ENCODE measurements at regions not wholly inside any gene's neighbourhood (a gene's known extent, or its start where the extent isn't known, plus 50 kb on each side); places are given as distances from the start of the nearest gene placed in this dataset.

DNA sequence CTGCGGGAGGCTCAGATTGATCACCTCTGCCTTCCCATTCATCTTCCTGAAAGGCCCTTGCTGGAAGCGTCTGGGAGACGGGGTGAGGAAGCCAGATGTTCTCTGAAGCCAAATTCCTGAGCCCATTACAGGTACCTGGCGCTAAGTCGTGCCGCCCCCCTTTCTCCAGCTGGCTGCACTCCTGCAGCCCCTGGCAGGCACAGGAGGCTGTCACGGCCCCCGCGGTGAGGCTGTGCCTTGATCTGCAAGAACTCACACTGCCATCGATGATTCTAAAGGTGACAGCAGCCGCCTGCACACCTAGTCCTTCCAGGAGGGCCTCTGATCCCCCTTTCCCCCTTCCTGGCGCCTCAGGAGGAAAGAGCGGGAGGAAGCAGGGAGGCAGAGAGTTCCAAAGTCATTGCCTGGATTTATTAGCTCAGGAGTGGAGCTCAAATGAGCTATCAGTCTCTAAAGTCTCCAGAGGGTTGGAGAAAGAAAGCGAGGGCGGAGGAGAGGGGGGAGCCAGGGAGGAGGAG is 106.9 kb downstream of the RFLNA start:
- Histone ChIP-seq H3K4me1 (ENCODE audit: control insufficient read depth in 5 of 5, insufficient read depth in 5 of 5, low read length in 5 of 5) (peaks cover 9 to 56% (median 45%) of the 10 kb centered on the region in 5 donors), H3K9me3 (ENCODE audit: control insufficient read depth in 5 of 5, low read length in 5 of 5) (no peaks in the 10 kb centered on the region), H3K4me3 (ENCODE audit: low read depth in 1 of 5, low read length in 5 of 5) (no peak overlapping the region), H3K27ac (ENCODE audit: low read depth, low read length) (no peak overlapping the region), H3K9ac (ENCODE audit: low read length in 5 of 5) (no peak overlapping the region), H3K36me3 (ENCODE audit: control insufficient read depth in 5 of 5, insufficient read depth in 5 of 5, low read length in 5 of 5) (peaks cover 0 to 78% (median 45%) of the 10 kb centered on the region in 5 donors), H3K27me3 (ENCODE audit: control insufficient read depth in 5 of 5, insufficient read depth in 4 of 5, low read length in 5 of 5) (no peaks in the 10 kb centered on the region)

DNA sequence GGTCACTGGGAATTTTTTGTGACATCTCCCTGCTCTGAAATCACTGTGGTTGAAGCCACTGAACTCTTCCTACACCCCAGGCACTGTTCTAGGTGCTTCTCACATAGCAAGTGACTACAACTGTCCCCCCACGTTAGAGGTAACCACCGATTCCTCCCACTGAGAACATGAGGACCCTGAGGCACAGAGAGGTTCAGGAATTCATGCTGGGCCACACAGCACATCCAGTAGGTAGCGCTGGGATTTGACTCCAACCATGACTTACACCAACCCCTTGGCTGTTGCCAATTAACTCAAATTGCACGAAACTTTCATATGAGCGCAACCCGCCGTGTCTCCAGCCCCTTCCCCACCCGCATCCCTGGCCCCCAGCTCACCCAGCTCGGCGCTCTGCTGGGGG is 105.2 kb downstream of the RFLNA start:
- Histone ChIP-seq H3K9ac (ENCODE audit: low read length in 5 of 5) (no peak overlapping the region), H3K9me3 (ENCODE audit: control insufficient read depth in 5 of 5, low read length in 5 of 5) (no peaks in the 10 kb centered on the region), H3K27ac (ENCODE audit: low read depth, low read length) (no peak overlapping the region), H3K27me3 (ENCODE audit: control insufficient read depth in 5 of 5, insufficient read depth in 4 of 5, low read length in 5 of 5) (no peaks in the 10 kb centered on the region), H3K4me3 (ENCODE audit: low read depth in 1 of 5, low read length in 5 of 5) (no peak overlapping the region), H3K36me3 (ENCODE audit: control insufficient read depth in 5 of 5, insufficient read depth in 5 of 5, low read length in 5 of 5) (peaks cover 0 to 78% (median 52%) of the 10 kb centered on the region in 5 donors), H3K4me1 (ENCODE audit: control insufficient read depth in 5 of 5, insufficient read depth in 5 of 5, low read length in 5 of 5) (peaks cover 8 to 64% (median 50%) of the 10 kb centered on the region in 5 donors)

DNA sequence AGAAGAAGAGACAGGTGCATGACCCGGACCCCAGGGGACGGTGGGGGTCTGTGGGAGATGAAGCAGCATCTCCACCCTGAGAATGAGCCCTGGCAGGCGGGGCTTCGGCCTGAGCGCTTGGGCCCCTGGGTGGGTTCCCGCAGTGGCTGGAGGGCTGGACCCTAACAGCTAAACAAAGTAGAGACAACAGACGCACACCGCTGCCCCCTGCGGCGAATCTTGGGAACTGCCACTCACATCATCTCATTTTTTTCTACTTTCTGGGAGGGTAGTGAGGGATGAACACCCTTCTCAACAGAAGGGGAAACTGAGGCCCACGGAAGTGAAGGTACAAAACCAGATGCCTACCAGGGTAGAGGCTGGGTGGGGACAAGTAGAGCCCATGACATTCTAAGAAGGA is 104.7 kb downstream of the RFLNA start:
- H3K36me3 ChIP-seq (ENCODE audit: control insufficient read depth in 5 of 5, insufficient read depth in 5 of 5, low read length in 5 of 5) = peaks cover 0 to 79% (median 52%) of the 10 kb centered on the region in 5 donors
- no peak overlapping the region for H3K9ac ChIP-seq (ENCODE audit: low read length in 5 of 5)
- H3K4me1 ChIP-seq (ENCODE audit: control insufficient read depth in 5 of 5, insufficient read depth in 5 of 5, low read length in 5 of 5) = peaks cover 11 to 63% (median 51%) of the 10 kb centered on the region in 5 donors
- no peak overlapping the region for H3K27ac ChIP-seq (ENCODE audit: low read depth, low read length)
- no peaks in the 10 kb centered on the region for H3K27me3 ChIP-seq (ENCODE audit: control insufficient read depth in 5 of 5, insufficient read depth in 4 of 5, low read length in 5 of 5)
- no peaks in the 10 kb centered on the region for H3K9me3 ChIP-seq (ENCODE audit: control insufficient read depth in 5 of 5, low read length in 5 of 5)
- no peak overlapping the region for H3K4me3 ChIP-seq (ENCODE audit: low read depth in 1 of 5, low read length in 5 of 5)

DNA sequence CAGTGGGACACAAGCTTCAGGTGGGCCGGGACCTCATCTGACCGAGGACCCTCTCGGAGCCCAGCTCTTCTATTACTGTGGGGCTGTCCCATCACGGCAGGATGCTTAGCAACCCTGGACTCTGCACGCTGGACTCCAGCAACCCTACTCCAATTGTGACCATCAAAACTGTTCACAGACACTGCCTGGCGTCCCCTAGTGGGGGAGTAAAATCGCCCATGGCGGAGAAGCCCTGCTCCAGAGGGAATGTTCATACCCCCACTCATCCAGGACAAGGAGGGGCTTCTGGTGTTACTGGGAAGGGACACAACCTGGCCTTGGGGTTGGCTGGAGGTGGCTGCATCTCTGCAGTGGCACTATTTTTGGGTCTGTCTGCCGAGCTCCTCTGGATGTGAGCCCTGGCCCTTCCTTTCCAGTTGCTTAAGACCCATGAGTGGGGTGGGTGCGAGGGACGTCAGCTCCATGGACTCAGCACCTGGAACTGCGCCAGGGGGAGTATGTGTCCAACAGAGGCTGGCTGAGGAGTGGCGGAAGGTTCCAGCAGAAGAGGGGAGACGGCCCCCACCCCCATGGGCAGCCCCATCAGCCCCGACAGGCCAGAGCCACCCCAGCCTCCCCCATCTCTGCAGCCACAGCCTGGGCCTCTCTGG is 103.8 kb downstream of the RFLNA start:
- Histone ChIP-seq H3K27me3 (ENCODE audit: control insufficient read depth in 5 of 5, insufficient read depth in 4 of 5, low read length in 5 of 5) (no peaks in the 10 kb centered on the region), H3K9me3 (ENCODE audit: control insufficient read depth in 5 of 5, low read length in 5 of 5) (no peaks in the 10 kb centered on the region), H3K27ac (ENCODE audit: low read depth, low read length) (no peak overlapping the region), H3K36me3 (ENCODE audit: control insufficient read depth in 5 of 5, insufficient read depth in 5 of 5, low read length in 5 of 5) (peaks cover 0 to 84% (median 60%) of the 10 kb centered on the region in 5 donors), H3K4me1 (ENCODE audit: control insufficient read depth in 5 of 5, insufficient read depth in 5 of 5, low read length in 5 of 5) (peaks cover 11 to 63% (median 51%) of the 10 kb centered on the region in 5 donors), H3K9ac (ENCODE audit: low read length in 5 of 5) (no peak overlapping the region), H3K4me3 (ENCODE audit: low read depth in 1 of 5, low read length in 5 of 5) (no peak overlapping the region)

DNA sequence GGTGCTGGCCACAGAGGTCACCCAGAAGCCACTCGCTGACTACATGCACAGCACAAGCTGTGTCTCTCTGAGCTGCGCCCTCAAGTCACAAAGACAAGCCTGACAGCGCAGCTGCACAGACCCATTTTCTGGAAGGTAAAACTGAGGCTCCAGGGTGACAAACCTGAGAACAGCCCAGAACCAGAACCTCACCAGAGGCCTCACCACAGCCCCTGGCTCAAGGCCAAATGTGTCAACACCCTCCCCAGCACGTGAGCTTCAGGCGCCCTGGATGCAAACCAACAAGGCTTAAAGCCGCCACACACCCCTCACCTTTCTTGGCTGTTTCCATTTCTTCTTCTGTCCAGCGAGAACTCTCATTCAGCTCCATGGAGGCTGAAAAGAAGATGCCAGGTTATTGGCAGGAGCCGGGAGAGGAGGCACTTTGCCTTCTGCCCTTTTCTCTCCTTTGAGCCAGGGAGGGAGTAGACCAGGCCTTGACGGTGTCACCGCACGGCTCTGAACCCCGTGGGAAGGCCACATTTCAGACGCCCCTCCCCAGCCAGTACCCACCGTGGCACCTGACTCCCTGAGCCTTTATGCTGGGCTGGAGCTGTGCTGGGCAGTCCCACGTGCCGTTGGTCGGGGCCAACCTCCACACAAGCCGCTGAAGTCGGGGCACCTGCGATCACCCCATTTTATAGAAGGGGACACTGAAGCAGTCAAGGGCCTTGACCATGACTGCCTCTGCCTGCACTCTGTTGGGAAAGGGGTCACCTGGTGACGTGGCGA is 103.1 kb downstream of the RFLNA start:
- Histone ChIP-seq H3K9ac (ENCODE audit: low read length in 5 of 5) (no peak overlapping the region), H3K27ac (ENCODE audit: low read depth, low read length) (no peak overlapping the region), H3K4me1 (ENCODE audit: control insufficient read depth in 5 of 5, insufficient read depth in 5 of 5, low read length in 5 of 5) (peaks cover 15 to 64% (median 51%) of the 10 kb centered on the region in 5 donors), H3K9me3 (ENCODE audit: control insufficient read depth in 5 of 5, low read length in 5 of 5) (no peaks in the 10 kb centered on the region), H3K4me3 (ENCODE audit: low read depth in 1 of 5, low read length in 5 of 5) (no peak overlapping the region), H3K36me3 (ENCODE audit: control insufficient read depth in 5 of 5, insufficient read depth in 5 of 5, low read length in 5 of 5) (peaks cover 0 to 86% (median 62%) of the 10 kb centered on the region in 5 donors), H3K27me3 (ENCODE audit: control insufficient read depth in 5 of 5, insufficient read depth in 4 of 5, low read length in 5 of 5) (no peaks in the 10 kb centered on the region)

DNA sequence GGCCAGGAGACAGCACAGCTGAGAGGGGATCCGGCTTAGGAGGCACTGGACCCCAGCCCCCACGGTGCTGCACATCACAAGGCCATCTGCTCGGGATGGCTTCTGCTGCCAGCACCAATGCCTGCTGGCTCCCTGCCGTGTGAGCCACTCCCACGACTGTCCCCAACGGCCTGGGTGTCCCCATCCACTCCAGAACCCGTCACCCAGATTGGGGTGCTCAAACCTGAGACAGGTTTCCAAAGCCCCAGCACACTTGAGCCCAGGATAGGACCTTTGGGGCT is 102.4 kb downstream of the RFLNA start:
- Histone ChIP-seq H3K27ac (ENCODE audit: low read depth, low read length) (no peak overlapping the region), H3K4me1 (ENCODE audit: control insufficient read depth in 5 of 5, insufficient read depth in 5 of 5, low read length in 5 of 5) (peaks cover 17 to 67% (median 57%) of the 10 kb centered on the region in 5 donors), H3K4me3 (ENCODE audit: low read depth in 1 of 5, low read length in 5 of 5) (no peak overlapping the region), H3K9me3 (ENCODE audit: control insufficient read depth in 5 of 5, low read length in 5 of 5) (no peaks in the 10 kb centered on the region), H3K9ac (ENCODE audit: low read length in 5 of 5) (no peak overlapping the region), H3K36me3 (ENCODE audit: control insufficient read depth in 5 of 5, insufficient read depth in 5 of 5, low read length in 5 of 5) (peaks cover 0 to 80% (median 61%) of the 10 kb centered on the region in 5 donors), H3K27me3 (ENCODE audit: control insufficient read depth in 5 of 5, insufficient read depth in 4 of 5, low read length in 5 of 5) (no peaks in the 10 kb centered on the region)

DNA sequence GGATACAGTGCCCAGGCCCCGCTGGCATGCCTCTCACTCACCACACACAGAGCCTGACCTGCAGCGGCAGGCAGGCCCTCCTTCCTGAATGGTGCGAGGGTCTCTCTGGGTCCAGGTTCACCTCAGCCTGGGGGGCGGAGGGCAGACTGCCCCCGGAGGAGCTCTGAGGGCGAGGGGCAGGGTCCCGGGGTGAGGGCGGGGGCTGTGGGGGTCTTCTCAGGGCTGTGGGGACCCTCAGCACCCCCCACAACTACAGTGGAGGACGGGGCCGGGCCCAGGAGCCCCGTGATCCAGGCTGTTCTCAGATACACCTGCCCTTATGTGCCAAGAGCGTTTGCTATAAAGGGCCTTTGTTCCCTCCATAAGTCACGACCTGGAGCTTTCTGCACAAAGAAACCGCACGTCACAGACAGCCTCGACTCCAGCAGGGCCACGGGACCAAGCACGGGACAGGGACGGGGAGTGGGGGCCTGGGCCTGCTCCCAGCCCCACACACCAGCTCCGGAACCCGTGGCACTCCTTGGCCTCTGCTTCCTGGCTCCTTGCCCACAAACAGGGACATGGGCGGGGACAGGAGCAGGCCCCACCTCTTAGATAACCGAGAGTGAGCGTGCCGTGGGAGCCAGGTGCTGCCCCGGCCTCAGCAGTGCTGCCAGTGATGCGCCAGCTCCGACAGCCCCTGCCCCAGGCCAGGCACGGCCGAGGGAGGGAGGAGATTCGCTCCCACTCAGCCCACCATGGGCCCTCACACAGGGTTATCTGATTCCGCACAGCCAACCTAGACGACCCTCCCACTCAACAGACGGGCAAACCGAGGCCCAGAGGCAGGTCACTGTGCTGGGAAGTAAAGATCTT is 101.9 kb downstream of the RFLNA start:
- Histone ChIP-seq H3K27me3 (ENCODE audit: control insufficient read depth in 5 of 5, insufficient read depth in 4 of 5, low read length in 5 of 5) (no peaks in the 10 kb centered on the region), H3K9me3 (ENCODE audit: control insufficient read depth in 5 of 5, low read length in 5 of 5) (no peaks in the 10 kb centered on the region), H3K4me3 (ENCODE audit: low read depth in 1 of 5, low read length in 5 of 5) (no peak overlapping the region), H3K36me3 (ENCODE audit: control insufficient read depth in 5 of 5, insufficient read depth in 5 of 5, low read length in 5 of 5) (peaks cover 0 to 78% (median 56%) of the 10 kb centered on the region in 5 donors), H3K9ac (ENCODE audit: low read length in 5 of 5) (no peak overlapping the region), H3K27ac (ENCODE audit: low read depth, low read length) (no peak overlapping the region), H3K4me1 (ENCODE audit: control insufficient read depth in 5 of 5, insufficient read depth in 5 of 5, low read length in 5 of 5) (peaks cover 19 to 73% (median 63%) of the 10 kb centered on the region in 5 donors)

DNA sequence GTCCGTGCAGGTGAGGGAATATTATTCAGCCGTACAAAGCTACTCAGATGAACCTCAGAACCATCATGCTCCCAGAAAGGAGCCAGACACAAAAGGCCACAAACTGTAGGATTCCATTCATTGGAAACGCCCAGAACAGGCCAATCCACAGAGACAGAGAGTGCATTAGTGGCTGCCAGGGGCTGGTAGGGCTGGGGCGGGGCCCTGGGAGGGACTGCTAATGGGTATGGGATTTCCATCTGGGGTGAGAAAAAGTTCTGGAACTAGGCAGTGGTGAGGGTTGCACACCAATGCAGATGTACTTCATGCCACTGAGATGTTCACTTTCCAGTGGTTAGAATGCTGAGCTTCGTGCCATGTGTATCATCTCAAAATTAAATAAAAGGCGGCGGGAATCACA is 101.1 kb downstream of the RFLNA start:
- no peak overlapping the region for H3K27ac ChIP-seq (ENCODE audit: low read depth, low read length)
- no peaks in the 10 kb centered on the region for H3K9me3 ChIP-seq (ENCODE audit: control insufficient read depth in 5 of 5, low read length in 5 of 5)
- no peaks in the 10 kb centered on the region for H3K27me3 ChIP-seq (ENCODE audit: control insufficient read depth in 5 of 5, insufficient read depth in 4 of 5, low read length in 5 of 5)
- H3K9ac ChIP-seq (ENCODE audit: low read length in 5 of 5) = no peak overlapping the region
- H3K4me1 ChIP-seq (ENCODE audit: control insufficient read depth in 5 of 5, insufficient read depth in 5 of 5, low read length in 5 of 5) = peaks cover 21 to 81% (median 71%) of the 10 kb centered on the region in 5 donors
- no peak overlapping the region for H3K4me3 ChIP-seq (ENCODE audit: low read depth in 1 of 5, low read length in 5 of 5)
- peaks cover 0 to 71% (median 49%) of the 10 kb centered on the region in 5 donors for H3K36me3 ChIP-seq (ENCODE audit: control insufficient read depth in 5 of 5, insufficient read depth in 5 of 5, low read length in 5 of 5)

DNA sequence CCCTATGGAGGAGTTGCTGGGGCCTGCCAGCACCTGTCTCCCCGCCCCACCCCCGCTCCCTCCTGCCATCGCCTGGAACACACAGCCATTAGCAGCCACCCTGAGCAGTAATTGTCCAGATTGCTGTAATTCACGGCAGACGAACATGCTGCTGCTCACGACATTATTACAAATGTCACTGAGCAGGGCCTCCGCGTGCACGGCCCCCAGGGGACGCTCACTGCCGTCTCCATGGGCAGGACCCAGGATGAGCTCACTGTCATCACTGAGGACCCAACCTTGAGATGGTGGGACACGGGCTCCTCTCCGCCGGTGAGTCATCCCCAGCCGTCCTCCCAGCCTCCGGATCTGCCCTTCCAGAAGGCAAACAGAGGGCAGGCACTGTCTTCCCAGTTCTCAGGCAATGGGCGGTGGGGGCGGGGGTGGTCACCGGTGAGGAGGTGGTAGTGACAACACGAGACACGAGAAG is 100.4 kb downstream of the RFLNA start:
- no peak overlapping the region for H3K9ac ChIP-seq (ENCODE audit: low read length in 5 of 5)
- H3K36me3 ChIP-seq (ENCODE audit: control insufficient read depth in 5 of 5, insufficient read depth in 5 of 5, low read length in 5 of 5) = peaks cover 0 to 64% (median 44%) of the 10 kb centered on the region in 5 donors
- peaks cover 21 to 87% (median 77%) of the 10 kb centered on the region in 5 donors for H3K4me1 ChIP-seq (ENCODE audit: control insufficient read depth in 5 of 5, insufficient read depth in 5 of 5, low read length in 5 of 5)
- H3K27ac ChIP-seq (ENCODE audit: low read depth, low read length) = no peak overlapping the region
- no peaks in the 10 kb centered on the region for H3K27me3 ChIP-seq (ENCODE audit: control insufficient read depth in 5 of 5, insufficient read depth in 4 of 5, low read length in 5 of 5)
- H3K4me3 ChIP-seq (ENCODE audit: low read depth in 1 of 5, low read length in 5 of 5) = no peak overlapping the region
- no peaks in the 10 kb centered on the region for H3K9me3 ChIP-seq (ENCODE audit: control insufficient read depth in 5 of 5, low read length in 5 of 5)
